Activated CD8-positive, alpha-beta T cell treated with anti-CD3 and anti-CD28 coated beads for 36 hours (primary cell): ENCODE measurements at regions not wholly inside any gene's neighbourhood (a gene's known extent, or its start where the extent isn't known, plus 50 kb on each side); places are given as distances from the start of the nearest gene placed in this dataset.

Experiments
- ATAC-seq: fragments of 200-7000 bp; cut with Tn5 transposase; one replicate; pipeline ENCODE4 v1.10.0; 2021; ENCODE audit warnings: mild to moderate bottlenecking, moderate library complexity
- CTCF ChIA-PET: fragments of 350-600 bp; sonication (Branson Sonifier 250); formaldehyde crosslinking; loops from one replicate; lab custom pipeline; 2021; ENCODE audit warnings: antibody characterized with exemption; lab: Charles Lee
- POLR2A ChIA-PET: fragments of 350-600 bp; sonication (Branson Sonifier 250); formaldehyde crosslinking; loops from one replicate; lab custom pipeline; 2021; ENCODE audit warnings: antibody characterized with exemption; lab: Charles Lee
- DNase-seq: peaks from one replicate; pipeline ENCODE4 v3.0.0-alpha.2; 2020
- H3K27ac Mint-ChIP-seq: one replicate; pipeline ENCODE4 v1.8.0; 2021; ENCODE audit warnings: mild to moderate bottlenecking, mixed read lengths
- H3K27me3 Mint-ChIP-seq: one replicate; pipeline ENCODE4 v1.8.0; 2021; ENCODE audit warnings: mixed read lengths
- H3K36me3 Mint-ChIP-seq: one replicate; pipeline ENCODE4 v1.8.0; 2021; ENCODE audit warnings: low read depth, mixed read lengths
- H3K4me1 Mint-ChIP-seq: one replicate; pipeline ENCODE4 v1.8.0; 2021; ENCODE audit warnings: low read depth, mixed read lengths
- H3K4me3 Mint-ChIP-seq: one replicate; pipeline ENCODE4 v1.8.0; 2021; ENCODE audit warnings: mild to moderate bottlenecking, moderate library complexity, mixed read lengths
- H3K9me3 Mint-ChIP-seq: one replicate; pipeline ENCODE4 v1.8.0; 2021; ENCODE audit warnings: mixed read lengths
- CTCF ChIP-seq: fragments of 200-600 bp; IDR thresholded peaks from one replicate; pipeline ENCODE4 v1.8.0; 2022; ENCODE audit warnings: antibody characterized with exemption, mild to moderate bottlenecking
- intact Hi-C: fragments of 100-400 bp; cut with micrococcal nuclease; formaldehyde crosslinking; loops from one replicate; pipeline ENCODE4 v1.10.0; 2022

GRCh38 chr15:69957175-69957574 lies 140.5 kb downstream of the TLE3 start:
- ChIA-PET POLR2A (no interaction called here), CTCF (no interaction called here)
- H3K27ac Mint-ChIP-seq: no peak overlapping the region
- no peak overlapping the region for H3K4me3 Mint-ChIP-seq
- H3K36me3 Mint-ChIP-seq: no peaks in the 10 kb centered on the region
- H3K4me1 Mint-ChIP-seq: peaks cover 3% of the 10 kb centered on the region
- H3K27me3 Mint-ChIP-seq: no peaks in the 10 kb centered on the region
- no peaks in the 10 kb centered on the region for H3K9me3 Mint-ChIP-seq
- ATAC-seq: no peak
- TF ChIP-seq CTCF: no peak
- peak; percentile 9 for DNase-seq
- intact Hi-C loops: no loop called here

DNA sequence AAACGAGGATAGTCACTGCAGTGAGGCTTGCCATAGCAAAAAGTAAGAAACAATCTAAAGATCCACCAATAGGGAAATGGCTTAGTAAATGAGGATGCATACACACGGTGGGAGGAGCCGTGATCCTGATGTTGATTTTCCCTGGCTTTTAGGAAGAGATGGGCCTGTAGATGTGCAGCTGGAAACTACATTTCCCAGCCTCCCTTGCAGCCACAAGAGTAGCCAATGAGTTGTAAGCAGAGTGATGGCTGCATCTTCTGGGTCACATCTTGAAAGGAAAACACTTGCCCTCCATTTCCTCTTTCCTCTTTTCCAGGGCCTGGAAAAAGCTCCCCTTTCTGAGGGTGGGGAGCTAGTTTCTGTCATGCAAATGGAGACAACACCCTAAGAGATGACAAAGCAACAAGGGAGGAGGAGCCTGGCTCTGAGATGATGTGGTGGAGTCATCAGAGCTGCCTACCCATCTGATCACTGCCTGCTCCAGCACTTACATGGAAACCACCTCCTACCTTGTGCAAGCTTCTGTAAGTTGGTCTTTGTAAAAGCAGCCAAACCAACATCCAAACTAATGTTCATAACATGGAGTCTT lies 139.1 kb downstream of the TLE3 start:
- intact Hi-C loops: no loop called here
- Mint-ChIP-seq H3K4me1 (peaks cover 3% of the 10 kb centered on the region), H3K27ac (no peak overlapping the region), H3K36me3 (no peaks in the 10 kb centered on the region), H3K27me3 (no peaks in the 10 kb centered on the region), H3K4me3 (no peak overlapping the region), H3K9me3 (no peaks in the 10 kb centered on the region)
- ChIA-PET POLR2A (no interaction called here), CTCF (interaction anchor here (0.6 kb wide), 1 partner anchor 24 kb away, joined by 3 read pairs; no protein-coding TSS in a partner anchor)
- DNase-seq (no peak), ATAC-seq (no peak)
- no peak for TF ChIP-seq CTCF

DNA sequence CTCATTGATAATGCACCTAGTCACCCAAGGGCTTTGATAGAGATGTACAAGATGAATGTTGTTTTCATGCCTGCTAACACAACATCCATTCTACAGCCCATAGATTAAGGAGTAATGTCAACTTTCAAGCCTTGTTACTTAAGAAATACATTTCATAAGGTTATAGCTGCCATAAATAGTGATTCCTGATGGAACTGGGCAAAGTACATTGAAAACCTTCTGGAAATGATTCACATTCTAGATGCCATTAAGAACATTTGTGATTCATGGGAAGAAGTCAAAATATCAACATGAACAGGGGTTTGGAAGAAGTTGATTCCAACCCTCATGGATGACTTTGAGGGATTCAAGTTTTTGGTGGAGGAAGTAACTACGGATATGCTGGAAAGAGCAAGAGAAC lies 135.2 kb downstream of the TLE3 start:
- TF ChIP-seq CTCF: no peak
- ChIA-PET POLR2A (no interaction called here), CTCF (no interaction called here)
- H3K27me3 Mint-ChIP-seq: no peaks in the 10 kb centered on the region
- ATAC-seq (no peak), DNase-seq (no peak)
- no peaks in the 10 kb centered on the region for H3K9me3 Mint-ChIP-seq
- H3K36me3 Mint-ChIP-seq: no peaks in the 10 kb centered on the region
- intact Hi-C loops: no loop called here
- H3K27ac Mint-ChIP-seq: no peak overlapping the region
- H3K4me1 Mint-ChIP-seq: peaks cover 3% of the 10 kb centered on the region
- H3K4me3 Mint-ChIP-seq: no peak overlapping the region

GRCh38 chr15:69963385-69963784 lies 134.3 kb downstream of the TLE3 start:
- intact Hi-C loops: no loop called here
- DNase-seq (no peak), ATAC-seq (no peak)
- POLR2A ChIA-PET: no interaction called here
- no peak for TF ChIP-seq CTCF
- Mint-ChIP-seq H3K27me3 (no peaks in the 10 kb centered on the region), H3K9me3 (no peaks in the 10 kb centered on the region), H3K36me3 (no peaks in the 10 kb centered on the region), H3K27ac (no peak overlapping the region), H3K4me3 (no peak overlapping the region), H3K4me1 (no peaks in the 10 kb centered on the region)
- CTCF ChIA-PET: no interaction called here

DNA sequence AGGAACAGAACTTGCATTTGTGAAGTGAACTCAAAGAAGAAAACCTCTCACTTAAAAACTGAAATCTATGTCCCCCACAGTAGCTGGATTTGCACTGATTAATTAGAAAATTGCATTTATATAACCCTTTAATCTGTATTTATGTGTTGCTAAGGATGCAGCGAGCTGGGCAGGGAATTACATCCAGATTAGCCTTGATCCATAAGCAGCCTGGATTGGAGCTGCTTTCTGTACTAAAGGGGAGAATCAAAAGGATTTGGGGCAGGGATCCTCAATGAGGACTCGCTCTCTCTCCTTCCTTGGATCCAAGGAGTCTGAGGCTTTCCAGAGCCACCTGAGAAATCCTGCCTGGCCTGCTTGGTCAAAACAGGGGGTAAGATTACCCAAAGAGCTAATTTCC lies 125.9 kb downstream of the TLE3 start:
- Mint-ChIP-seq H3K4me3 (no peak overlapping the region), H3K36me3 (no peaks in the 10 kb centered on the region), H3K9me3 (no peaks in the 10 kb centered on the region), H3K27ac (no peak overlapping the region), H3K27me3 (peaks cover 28% of the 10 kb centered on the region), H3K4me1 (no peaks in the 10 kb centered on the region)
- ChIA-PET CTCF (no interaction called here), POLR2A (no interaction called here)
- intact Hi-C loops: no loop called here
- DNase-seq: no peak
- no peak for ATAC-seq
- no peak for TF ChIP-seq CTCF
